Panc1 (cell line): ENCODE measurements at regions not wholly inside any gene's neighbourhood (a gene's known extent, or its start where the extent isn't known, plus 50 kb on each side); places are given as distances from the start of the nearest gene placed in this dataset.
A peak's percentile ranks its signal among the peaks of the same experiment; 100 is the strongest.

Source experiments
- ATAC-seq: fragments of 200-7000 bp; cut with Tn5 transposase; 2 replicates; pipeline ENCODE4 v1.9.1; 2020; ENCODE audit warnings: mild to moderate bottlenecking, moderate library complexity
- BruUV-seq: library from RNA; stranded (reverse); fragments of 400-500 nt; replicated peaks from 2 replicates; lab custom pipeline; 2021; lab: Mats Ljungman, UMichigan
- CTCF ChIA-PET: fragments of 300-600 bp; sonication (Branson Sonifier 250); formaldehyde crosslinking; loops from one replicate; lab custom pipeline; 2022; ENCODE audit warnings: antibody characterized with exemption; lab: Charles Lee
- POLR2A ChIA-PET: fragments of 300-600 bp; sonication (Branson Sonifier 250); formaldehyde crosslinking; loops from one replicate; lab custom pipeline; 2022; ENCODE audit warnings: antibody characterized with exemption; lab: Charles Lee
- DNase-seq: peaks from one replicate; pipeline ENCODE4 v3.0.0-alpha.2; 2010; ENCODE audit warnings: low read depth, low spot score
- H3K27ac ChIP-seq: 2 replicates; pipeline ENCODE4 v1.5.1; 2011; ENCODE audit warnings: mild to moderate bottlenecking, low read length, inconsistent platforms
- H3K27me3 ChIP-seq: fragments of 200-500 bp; sonication (Bioruptor generic); 2 replicates; pipeline ENCODE4 v1.6.0; 2014; ENCODE audit warnings: low read length, inconsistent platforms; ENCODE audit not compliant: control insufficient read depth, insufficient read depth
- H3K36me3 ChIP-seq: fragments of 200-500 bp; sonication (Bioruptor generic); 2 replicates; pipeline ENCODE4 v1.5.1; 2014; ENCODE audit warnings: inconsistent platforms, mild to moderate bottlenecking, low read length, moderate library complexity; ENCODE audit not compliant: control insufficient read depth, insufficient read depth
- H3K4me1 ChIP-seq: 2 replicates; pipeline ENCODE4 v1.5.1; 2011; ENCODE audit warnings: inconsistent platforms, mild to moderate bottlenecking, low read length, moderate library complexity; ENCODE audit not compliant: control insufficient read depth, insufficient read depth
- H3K4me3 ChIP-seq, 2 experiments: 2 replicates each; pipeline ENCODE4 v1.5.1; 2011 to 2012; ENCODE audit warnings: low read depth in 2 of 2, low read length in 2 of 2, mild to moderate bottlenecking in 2 of 2, inconsistent platforms in 1 of 2, moderate library complexity in 1 of 2
- H3K9me3 ChIP-seq: fragments of 200-500 bp; sonication (Bioruptor generic); 2 replicates; pipeline ENCODE4 v1.5.1; 2014; ENCODE audit warnings: low read depth, mild to moderate bottlenecking, inconsistent platforms, low read length, moderate library complexity; ENCODE audit not compliant: control insufficient read depth, insufficient read depth
- CTCF ChIP-seq: fragments of 450-650 bp; IDR thresholded peaks from 2 replicates; pipeline ENCODE4 v1.5.1; 2017; ENCODE audit warnings: mild to moderate bottlenecking
- POLR2AphosphoS5 ChIP-seq: IDR thresholded peaks from 2 replicates; pipeline ENCODE4 v1.6.1; 2012; ENCODE audit warnings: mild to moderate bottlenecking, low read depth, low read length, moderate library complexity
- SIN3A ChIP-seq: IDR thresholded peaks from 2 replicates; pipeline ENCODE4 v1.6.1; 2012; ENCODE audit warnings: low read depth, mild to moderate bottlenecking, low read length, moderate library complexity, borderline replicate concordance; ENCODE audit not compliant: insufficient read depth
- TCF7L2 ChIP-seq: IDR thresholded peaks from 2 replicates; pipeline ENCODE4 v1.6.1; 2011; ENCODE audit warnings: mild to moderate bottlenecking, low read depth, low read length, inconsistent platforms
- in situ Hi-C: cut with HindIII; loops from 2 replicates; pipeline ENCODE4 v1.10.0; 2016; ENCODE audit warnings: low sequenced_read_pairs, low pct_unique_long_range_greater_than_20kb
- intact Hi-C: fragments of 100-400 bp; cut with micrococcal nuclease; formaldehyde crosslinking; loops from one replicate; pipeline ENCODE4 v1.10.0; 2022; ENCODE audit not compliant: unreplicated experiment
- TF ChIP-seq, protein P1 (sequence below), 2 experiments: IDR thresholded peaks; 2 replicates each; pipeline ENCODE4 v1.6.1; 2011 to 2012; ENCODE audit warnings: low read depth in 2 of 2, control low read depth in 1 of 2, low read length in 1 of 2, mild to moderate bottlenecking in 1 of 2, moderate library complexity in 1 of 2; ENCODE audit not compliant: insufficient read depth in 1 of 2

DNA sequence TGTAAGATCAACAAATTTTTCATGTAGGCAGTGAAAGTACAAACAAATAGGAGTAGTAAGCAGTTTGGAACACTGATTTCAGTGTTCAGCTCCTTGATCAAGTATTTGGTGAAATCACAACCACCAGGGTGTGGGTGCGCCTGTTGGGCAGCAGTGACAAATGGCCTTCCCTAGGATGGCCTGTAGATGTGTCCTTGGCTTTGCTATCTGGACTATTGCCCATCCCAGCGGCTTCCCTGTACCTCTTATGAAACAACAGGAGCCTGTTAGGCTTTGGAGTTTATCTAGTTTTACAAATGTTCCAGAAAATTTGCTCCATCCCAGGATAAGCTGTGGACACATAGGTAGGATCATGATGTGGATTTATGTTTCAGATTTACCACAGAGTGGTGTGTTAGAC lies 216.8 kb upstream of the FAT1 start:
- intact Hi-C loops (loop anchor here (10.0 kb wide), 1 partner anchor 216 kb away; the partner anchor contains the start of gene FAT1), in situ Hi-C loops (no loop called here)
- ChIA-PET POLR2A (no interaction called here), CTCF (no interaction called here)
- Histone ChIP-seq H3K9me3 (no peaks in the 10 kb centered on the region), H3K4me3 (no peak overlapping the region), H3K36me3 (no peaks in the 10 kb centered on the region), H3K27me3 (no peaks in the 10 kb centered on the region), H3K27ac (no peak overlapping the region), H3K4me1 (peaks cover 12% of the 10 kb centered on the region)
- TF ChIP-seq, protein P1, sequence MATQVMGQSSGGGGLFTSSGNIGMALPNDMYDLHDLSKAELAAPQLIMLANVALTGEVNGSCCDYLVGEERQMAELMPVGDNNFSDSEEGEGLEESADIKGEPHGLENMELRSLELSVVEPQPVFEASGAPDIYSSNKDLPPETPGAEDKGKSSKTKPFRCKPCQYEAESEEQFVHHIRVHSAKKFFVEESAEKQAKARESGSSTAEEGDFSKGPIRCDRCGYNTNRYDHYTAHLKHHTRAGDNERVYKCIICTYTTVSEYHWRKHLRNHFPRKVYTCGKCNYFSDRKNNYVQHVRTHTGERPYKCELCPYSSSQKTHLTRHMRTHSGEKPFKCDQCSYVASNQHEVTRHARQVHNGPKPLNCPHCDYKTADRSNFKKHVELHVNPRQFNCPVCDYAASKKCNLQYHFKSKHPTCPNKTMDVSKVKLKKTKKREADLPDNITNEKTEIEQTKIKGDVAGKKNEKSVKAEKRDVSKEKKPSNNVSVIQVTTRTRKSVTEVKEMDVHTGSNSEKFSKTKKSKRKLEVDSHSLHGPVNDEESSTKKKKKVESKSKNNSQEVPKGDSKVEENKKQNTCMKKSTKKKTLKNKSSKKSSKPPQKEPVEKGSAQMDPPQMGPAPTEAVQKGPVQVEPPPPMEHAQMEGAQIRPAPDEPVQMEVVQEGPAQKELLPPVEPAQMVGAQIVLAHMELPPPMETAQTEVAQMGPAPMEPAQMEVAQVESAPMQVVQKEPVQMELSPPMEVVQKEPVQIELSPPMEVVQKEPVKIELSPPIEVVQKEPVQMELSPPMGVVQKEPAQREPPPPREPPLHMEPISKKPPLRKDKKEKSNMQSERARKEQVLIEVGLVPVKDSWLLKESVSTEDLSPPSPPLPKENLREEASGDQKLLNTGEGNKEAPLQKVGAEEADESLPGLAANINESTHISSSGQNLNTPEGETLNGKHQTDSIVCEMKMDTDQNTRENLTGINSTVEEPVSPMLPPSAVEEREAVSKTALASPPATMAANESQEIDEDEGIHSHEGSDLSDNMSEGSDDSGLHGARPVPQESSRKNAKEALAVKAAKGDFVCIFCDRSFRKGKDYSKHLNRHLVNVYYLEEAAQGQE (IDR thresholded peaks at IDR 0.05; ENCODE audit: insufficient read depth in 1 of 2, low read depth in 2 of 2, low read length in 1 of 2) = no peak
- TF ChIP-seq SIN3A (no peak), POLR2AphosphoS5 (no peak), CTCF (no peak), TCF7L2 (no peak)
- DNase-seq (no peak), ATAC-seq (no peak)
- BruUV-seq = no TSS peak

DNA sequence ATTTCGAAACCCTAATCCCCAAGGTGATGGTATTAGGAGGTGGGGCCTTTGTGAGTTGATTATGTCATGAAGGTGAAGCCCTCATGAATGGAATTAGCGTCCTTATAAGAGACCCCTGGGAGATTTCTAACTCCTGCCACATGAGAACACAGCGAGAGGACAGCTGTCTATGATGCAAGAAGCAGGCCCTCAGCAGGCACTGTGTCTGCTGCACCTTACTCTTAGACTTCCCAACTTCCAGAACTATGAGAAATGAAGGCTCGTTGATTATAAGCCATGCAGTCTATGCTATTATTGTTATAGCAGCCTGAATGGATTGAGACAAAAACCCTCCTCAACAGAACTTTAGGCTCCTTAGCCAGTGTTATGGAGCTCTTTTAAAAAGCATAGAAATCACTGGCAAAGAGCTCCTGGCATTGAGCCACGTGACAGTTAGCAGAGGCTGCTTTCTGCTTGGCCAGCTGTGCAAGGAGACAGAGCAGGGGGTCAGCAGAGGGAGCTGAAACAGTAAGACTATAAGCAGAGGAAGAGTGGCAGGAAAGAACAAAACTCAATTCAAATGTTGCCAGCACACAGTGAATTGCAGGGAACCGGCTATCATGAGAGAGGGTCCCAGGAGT lies 219.2 kb upstream of the FAT1 start:
- ChIA-PET POLR2A (no interaction called here), CTCF (no interaction called here)
- in situ Hi-C loops = no loop called here
- no peak for DNase-seq
- no peaks in the 10 kb centered on the region for H3K36me3 ChIP-seq
- TF ChIP-seq CTCF (no peak), TCF7L2 (no peak), POLR2AphosphoS5 (no peak), SIN3A (no peak)
- TF ChIP-seq, protein P1 (IDR thresholded peaks at IDR 0.05; ENCODE audit: insufficient read depth in 1 of 2, low read depth in 2 of 2, low read length in 1 of 2) = no peak
- no peak overlapping the region for H3K4me3 ChIP-seq
- no peak; the same call in 1 of the 2 replicates for ATAC-seq
- no TSS peak for BruUV-seq
- intact Hi-C loops = loop anchor here (10.0 kb wide), 1 partner anchor 218 kb away; the partner anchor contains the start of gene FAT1
- peak overlapping the region; percentile 61 for H3K27ac ChIP-seq
- H3K27me3 ChIP-seq = no peaks in the 10 kb centered on the region
- peaks cover 14% of the 10 kb centered on the region; the same call in 1 of the 2 replicates for H3K4me1 ChIP-seq
- no peaks in the 10 kb centered on the region for H3K9me3 ChIP-seq
